DND-41 (cell line): ENCODE measurements at regions not wholly inside any gene's neighbourhood (a gene's known extent, or its start where the extent isn't known, plus 50 kb on each side); places are given as distances from the start of the nearest gene placed in this dataset.

Experiments
- ATAC-seq: fragments of 200-7000 bp; cut with Tn5 transposase; 3 replicates; pipeline ENCODE4 v1.9.1; 2021; ENCODE audit warnings: low read depth; ENCODE audit not compliant: insufficient read depth
- DNase-seq: peaks from one replicate; pipeline ENCODE4 v3.0.0-alpha.2; 2020
- H2AFZ ChIP-seq: 2 replicates; pipeline ENCODE4 v1.6.0; 2012; ENCODE audit warnings: low read depth, low read length
- H3K27ac ChIP-seq: 2 replicates; pipeline ENCODE4 v1.5.1; 2012; ENCODE audit warnings: low read length, inconsistent platforms
- H3K27me3 ChIP-seq: fragments of 200-600 bp; sonication (generic); 2 replicates; pipeline ENCODE4 v1.6.0; 2012; ENCODE audit warnings: low read length, mild to moderate bottlenecking, inconsistent platforms; ENCODE audit not compliant: insufficient read depth, poor library complexity
- H3K36me3 ChIP-seq: 2 replicates; pipeline ENCODE4 v1.5.1; 2012; ENCODE audit warnings: low read length, inconsistent platforms; ENCODE audit not compliant: insufficient read depth
- H3K4me1 ChIP-seq: 2 replicates; pipeline ENCODE4 v1.5.1; 2012; ENCODE audit warnings: mild to moderate bottlenecking, low read length; ENCODE audit not compliant: insufficient read depth
- H3K4me2 ChIP-seq: 2 replicates; pipeline ENCODE4 v1.6.0; 2012; ENCODE audit warnings: mild to moderate bottlenecking, moderate library complexity, low read length, inconsistent platforms; ENCODE audit not compliant: insufficient read depth
- H3K4me3 ChIP-seq, 2 experiments: fragments of 200-600 bp in 1 of 2; shearing (Covaris generic) in 1 of 2; 2 replicates each; pipeline ENCODE4 v1.5.1; 2012 to 2016; ENCODE audit warnings: inconsistent platforms in 2 of 2, low read length in 2 of 2, mild to moderate bottlenecking in 2 of 2, low read depth in 1 of 2, moderate library complexity in 1 of 2
- H3K79me2 ChIP-seq: 2 replicates; pipeline ENCODE4 v1.6.0; 2012; ENCODE audit warnings: low read length, inconsistent platforms; ENCODE audit not compliant: insufficient read depth
- H3K9ac ChIP-seq: 2 replicates; pipeline ENCODE4 v1.6.0; 2012; ENCODE audit warnings: low read depth, mild to moderate bottlenecking, inconsistent platforms, low read length, moderate library complexity
- H3K9me3 ChIP-seq: 2 replicates; pipeline ENCODE4 v1.5.1; 2012; ENCODE audit warnings: low read length, moderate library complexity, mild to moderate bottlenecking, inconsistent platforms; ENCODE audit not compliant: insufficient read depth, severe bottlenecking
- H4K20me1 ChIP-seq: 2 replicates; pipeline ENCODE4 v1.6.0; 2012; ENCODE audit warnings: low read length; ENCODE audit not compliant: insufficient read depth
- EZH2 ChIP-seq: IDR thresholded peaks from 3 replicates; pipeline ENCODE4 v1.6.1; 2012; ENCODE audit warnings: borderline replicate concordance, low read depth, mild to moderate bottlenecking, moderate library complexity, low read length, inconsistent platforms; ENCODE audit not compliant: severe bottlenecking
- TF ChIP-seq, protein P1 (sequence below): IDR thresholded peaks from 2 replicates; pipeline ENCODE4 v1.5.1; 2012; ENCODE audit warnings: borderline replicate concordance, low read length, moderate library complexity, mild to moderate bottlenecking; ENCODE audit not compliant: poor library complexity, severe bottlenecking; ENCODE audit errors: extremely low read depth

DNA sequence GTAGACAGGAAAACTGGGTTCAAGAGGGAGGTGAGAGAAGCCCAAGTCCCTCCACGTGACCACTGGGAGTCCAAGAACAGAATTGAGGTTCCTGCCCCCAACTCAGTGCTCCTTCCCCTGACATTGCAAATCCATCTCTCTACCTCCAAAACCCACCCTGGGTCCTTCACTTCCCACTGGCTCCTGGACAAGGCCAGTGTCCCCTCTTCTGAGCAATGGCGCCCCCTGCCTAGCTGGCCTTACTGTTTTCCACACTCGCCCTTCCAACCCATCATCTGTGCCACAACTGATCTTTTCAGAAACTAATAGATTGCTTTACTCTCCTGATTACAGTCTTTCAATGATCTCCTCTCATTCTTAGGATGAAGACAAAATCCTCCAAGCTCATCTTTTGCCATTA lies 200.3 kb downstream of the ANKRD60 start:
- no peak overlapping the region for H3K27ac ChIP-seq
- H3K9me3 ChIP-seq, result no peaks in the 10 kb centered on the region
- H3K36me3 ChIP-seq, result no peaks in the 10 kb centered on the region
- H3K9ac ChIP-seq, result no peak overlapping the region
- H3K4me1 ChIP-seq, result no peaks in the 10 kb centered on the region
- H4K20me1 ChIP-seq, result peaks cover 4% of the 10 kb centered on the region; the same call in 1 of the 2 replicates
- ATAC-seq (no peak), DNase-seq (no peak)
- no peak overlapping the region for H3K4me2 ChIP-seq
- no peaks in the 10 kb centered on the region for H3K27me3 ChIP-seq
- TF ChIP-seq, protein P1, sequence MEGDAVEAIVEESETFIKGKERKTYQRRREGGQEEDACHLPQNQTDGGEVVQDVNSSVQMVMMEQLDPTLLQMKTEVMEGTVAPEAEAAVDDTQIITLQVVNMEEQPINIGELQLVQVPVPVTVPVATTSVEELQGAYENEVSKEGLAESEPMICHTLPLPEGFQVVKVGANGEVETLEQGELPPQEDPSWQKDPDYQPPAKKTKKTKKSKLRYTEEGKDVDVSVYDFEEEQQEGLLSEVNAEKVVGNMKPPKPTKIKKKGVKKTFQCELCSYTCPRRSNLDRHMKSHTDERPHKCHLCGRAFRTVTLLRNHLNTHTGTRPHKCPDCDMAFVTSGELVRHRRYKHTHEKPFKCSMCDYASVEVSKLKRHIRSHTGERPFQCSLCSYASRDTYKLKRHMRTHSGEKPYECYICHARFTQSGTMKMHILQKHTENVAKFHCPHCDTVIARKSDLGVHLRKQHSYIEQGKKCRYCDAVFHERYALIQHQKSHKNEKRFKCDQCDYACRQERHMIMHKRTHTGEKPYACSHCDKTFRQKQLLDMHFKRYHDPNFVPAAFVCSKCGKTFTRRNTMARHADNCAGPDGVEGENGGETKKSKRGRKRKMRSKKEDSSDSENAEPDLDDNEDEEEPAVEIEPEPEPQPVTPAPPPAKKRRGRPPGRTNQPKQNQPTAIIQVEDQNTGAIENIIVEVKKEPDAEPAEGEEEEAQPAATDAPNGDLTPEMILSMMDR, result no peak
- TF ChIP-seq EZH2, result no peak
- H3K4me3 ChIP-seq, result no peak overlapping the region
- H2AFZ ChIP-seq, result no peak overlapping the region
- no peaks in the 10 kb centered on the region for H3K79me2 ChIP-seq

GRCh38 chr20:58026361-58026760 lies 202.1 kb downstream of the ANKRD60 start:
- TF ChIP-seq EZH2, result no peak
- TF ChIP-seq, protein P1, result no peak
- H4K20me1 ChIP-seq, result peaks cover 4% of the 10 kb centered on the region; the same call in 1 of the 2 replicates
- no peak for ATAC-seq

GRCh38 chr20:58025233-58025632 lies 203.2 kb downstream of the ANKRD60 start:
- Histone ChIP-seq H3K4me1 (no peaks in the 10 kb centered on the region), H3K4me3 (no peak overlapping the region), H4K20me1 (peaks cover 4% of the 10 kb centered on the region; the same call in 1 of the 2 replicates), H3K9ac (no peak overlapping the region), H3K27me3 (peaks cover 4% of the 10 kb centered on the region), H3K9me3 (no peaks in the 10 kb centered on the region), H3K79me2 (no peaks in the 10 kb centered on the region), H3K4me2 (no peak overlapping the region), H3K27ac (no peak overlapping the region), H3K36me3 (no peaks in the 10 kb centered on the region), H2AFZ (no peak overlapping the region)
- ATAC-seq (no peak), DNase-seq (no peak)
- TF ChIP-seq EZH2, result no peak
- TF ChIP-seq, protein P1, result no peak

More at GRCh38 chr20:58026361-58026760, 202.1 kb downstream of the ANKRD60 start:
- H3K79me2 ChIP-seq, result no peaks in the 10 kb centered on the region
- no peak overlapping the region for H2AFZ ChIP-seq
- no peaks in the 10 kb centered on the region for H3K9me3 ChIP-seq
- no peak overlapping the region for H3K9ac ChIP-seq
- H3K4me2 ChIP-seq, result no peak overlapping the region
- no peak for DNase-seq
- H3K27me3 ChIP-seq, result peaks cover 3% of the 10 kb centered on the region
- H3K4me1 ChIP-seq, result no peaks in the 10 kb centered on the region
- no peak overlapping the region for H3K27ac ChIP-seq
- no peak overlapping the region for H3K4me3 ChIP-seq
- H3K36me3 ChIP-seq, result no peaks in the 10 kb centered on the region
